SK-N-SH (cell line): ENCODE measurements at regions not wholly inside any gene's neighbourhood (a gene's known extent, or its start where the extent isn't known, plus 50 kb on each side); places are given as distances from the start of the nearest gene placed in this dataset.

ENCODE experiments used
- EP300 ChIP-seq, 2 experiments: IDR thresholded peaks; 2 replicates each; pipeline versions ENCODE4 v1.4.0 to v1.6.1; 2012; ENCODE audit warnings: borderline replicate concordance in 1 of 2, low read depth in 1 of 2, low read length in 1 of 2
- NFIC ChIP-seq: IDR thresholded peaks from 2 replicates; pipeline ENCODE4 v1.4.0; 2012; ENCODE audit warnings: borderline replicate concordance
- RXRA ChIP-seq: IDR thresholded peaks from 2 replicates; pipeline ENCODE4 v1.4.0; 2012; ENCODE audit warnings: low read depth, mild to moderate bottlenecking, borderline replicate concordance
- SIN3A ChIP-seq: IDR thresholded peaks from 2 replicates; pipeline ENCODE4 v1.6.1; 2012; ENCODE audit warnings: low read depth, mild to moderate bottlenecking, low read length, moderate library complexity, borderline replicate concordance
- TAF1 ChIP-seq: IDR thresholded peaks from 2 replicates; pipeline ENCODE4 v1.6.1; 2012; ENCODE audit warnings: low read depth, mild to moderate bottlenecking, low read length, moderate library complexity, borderline replicate concordance
- YY1 ChIP-seq: IDR thresholded peaks from 2 replicates; pipeline ENCODE4 v1.4.0; 2012; ENCODE audit warnings: low read depth, mild to moderate bottlenecking
- TF ChIP-seq, protein P1 (sequence below): fragments of 200-600 bp; sonication (generic); IDR thresholded peaks from 2 replicates; pipeline ENCODE4 v1.6.1; 2017; ENCODE audit warnings: antibody characterized with exemption, mild to moderate bottlenecking, moderate library complexity
- TF ChIP-seq, protein P2 (sequence below): IDR thresholded peaks from 2 replicates; pipeline ENCODE4 v1.6.1; 2012; ENCODE audit warnings: mild to moderate bottlenecking, low read depth, low read length, moderate library complexity
- TF ChIP-seq, protein P3 (sequence below): IDR thresholded peaks from 2 replicates; pipeline ENCODE4 v1.4.0; 2012; ENCODE audit warnings: low read depth
- TF ChIP-seq, protein P4 (sequence below): IDR thresholded peaks from 2 replicates; pipeline ENCODE4 v1.4.0; 2012; ENCODE audit warnings: low read depth, borderline replicate concordance

DNA sequence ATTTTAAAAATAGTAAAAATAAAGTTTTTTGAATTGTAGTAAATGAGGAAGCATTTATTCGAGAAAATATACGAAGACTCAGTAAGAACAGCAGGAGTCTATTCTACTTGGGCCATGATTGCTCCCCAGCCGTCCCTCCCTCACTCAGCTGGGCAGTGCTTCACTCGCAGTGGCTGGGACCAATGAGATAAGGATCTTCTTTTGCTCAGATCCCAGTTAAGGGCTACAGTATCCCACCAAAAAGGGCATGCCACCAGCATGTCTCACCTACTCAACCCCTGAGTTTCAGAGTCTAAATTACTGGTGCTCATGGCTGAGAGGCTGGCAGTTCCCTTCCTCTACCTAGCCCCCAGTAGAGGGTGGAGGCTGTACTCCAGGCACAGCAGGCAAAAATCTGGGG lies 455.7 kb upstream of the PFKP start:
- TF ChIP-seq, protein P1, sequence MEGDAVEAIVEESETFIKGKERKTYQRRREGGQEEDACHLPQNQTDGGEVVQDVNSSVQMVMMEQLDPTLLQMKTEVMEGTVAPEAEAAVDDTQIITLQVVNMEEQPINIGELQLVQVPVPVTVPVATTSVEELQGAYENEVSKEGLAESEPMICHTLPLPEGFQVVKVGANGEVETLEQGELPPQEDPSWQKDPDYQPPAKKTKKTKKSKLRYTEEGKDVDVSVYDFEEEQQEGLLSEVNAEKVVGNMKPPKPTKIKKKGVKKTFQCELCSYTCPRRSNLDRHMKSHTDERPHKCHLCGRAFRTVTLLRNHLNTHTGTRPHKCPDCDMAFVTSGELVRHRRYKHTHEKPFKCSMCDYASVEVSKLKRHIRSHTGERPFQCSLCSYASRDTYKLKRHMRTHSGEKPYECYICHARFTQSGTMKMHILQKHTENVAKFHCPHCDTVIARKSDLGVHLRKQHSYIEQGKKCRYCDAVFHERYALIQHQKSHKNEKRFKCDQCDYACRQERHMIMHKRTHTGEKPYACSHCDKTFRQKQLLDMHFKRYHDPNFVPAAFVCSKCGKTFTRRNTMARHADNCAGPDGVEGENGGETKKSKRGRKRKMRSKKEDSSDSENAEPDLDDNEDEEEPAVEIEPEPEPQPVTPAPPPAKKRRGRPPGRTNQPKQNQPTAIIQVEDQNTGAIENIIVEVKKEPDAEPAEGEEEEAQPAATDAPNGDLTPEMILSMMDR = no peak
- TF ChIP-seq SIN3A = no peak
- no peak for TF ChIP-seq YY1
- TF ChIP-seq, protein P2, sequence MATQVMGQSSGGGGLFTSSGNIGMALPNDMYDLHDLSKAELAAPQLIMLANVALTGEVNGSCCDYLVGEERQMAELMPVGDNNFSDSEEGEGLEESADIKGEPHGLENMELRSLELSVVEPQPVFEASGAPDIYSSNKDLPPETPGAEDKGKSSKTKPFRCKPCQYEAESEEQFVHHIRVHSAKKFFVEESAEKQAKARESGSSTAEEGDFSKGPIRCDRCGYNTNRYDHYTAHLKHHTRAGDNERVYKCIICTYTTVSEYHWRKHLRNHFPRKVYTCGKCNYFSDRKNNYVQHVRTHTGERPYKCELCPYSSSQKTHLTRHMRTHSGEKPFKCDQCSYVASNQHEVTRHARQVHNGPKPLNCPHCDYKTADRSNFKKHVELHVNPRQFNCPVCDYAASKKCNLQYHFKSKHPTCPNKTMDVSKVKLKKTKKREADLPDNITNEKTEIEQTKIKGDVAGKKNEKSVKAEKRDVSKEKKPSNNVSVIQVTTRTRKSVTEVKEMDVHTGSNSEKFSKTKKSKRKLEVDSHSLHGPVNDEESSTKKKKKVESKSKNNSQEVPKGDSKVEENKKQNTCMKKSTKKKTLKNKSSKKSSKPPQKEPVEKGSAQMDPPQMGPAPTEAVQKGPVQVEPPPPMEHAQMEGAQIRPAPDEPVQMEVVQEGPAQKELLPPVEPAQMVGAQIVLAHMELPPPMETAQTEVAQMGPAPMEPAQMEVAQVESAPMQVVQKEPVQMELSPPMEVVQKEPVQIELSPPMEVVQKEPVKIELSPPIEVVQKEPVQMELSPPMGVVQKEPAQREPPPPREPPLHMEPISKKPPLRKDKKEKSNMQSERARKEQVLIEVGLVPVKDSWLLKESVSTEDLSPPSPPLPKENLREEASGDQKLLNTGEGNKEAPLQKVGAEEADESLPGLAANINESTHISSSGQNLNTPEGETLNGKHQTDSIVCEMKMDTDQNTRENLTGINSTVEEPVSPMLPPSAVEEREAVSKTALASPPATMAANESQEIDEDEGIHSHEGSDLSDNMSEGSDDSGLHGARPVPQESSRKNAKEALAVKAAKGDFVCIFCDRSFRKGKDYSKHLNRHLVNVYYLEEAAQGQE = no peak
- no peak for TF ChIP-seq EP300 (IDR thresholded peaks at IDR 0.05; ENCODE audit: borderline replicate concordance in 1 of 2, low read depth in 1 of 2, low read length in 1 of 2)
- TF ChIP-seq TAF1 = no peak
- TF ChIP-seq, protein P3, sequence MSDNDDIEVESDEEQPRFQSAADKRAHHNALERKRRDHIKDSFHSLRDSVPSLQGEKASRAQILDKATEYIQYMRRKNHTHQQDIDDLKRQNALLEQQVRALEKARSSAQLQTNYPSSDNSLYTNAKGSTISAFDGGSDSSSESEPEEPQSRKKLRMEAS = no peak
- TF ChIP-seq NFIC = no peak
- TF ChIP-seq RXRA = no peak
- TF ChIP-seq, protein P4, sequence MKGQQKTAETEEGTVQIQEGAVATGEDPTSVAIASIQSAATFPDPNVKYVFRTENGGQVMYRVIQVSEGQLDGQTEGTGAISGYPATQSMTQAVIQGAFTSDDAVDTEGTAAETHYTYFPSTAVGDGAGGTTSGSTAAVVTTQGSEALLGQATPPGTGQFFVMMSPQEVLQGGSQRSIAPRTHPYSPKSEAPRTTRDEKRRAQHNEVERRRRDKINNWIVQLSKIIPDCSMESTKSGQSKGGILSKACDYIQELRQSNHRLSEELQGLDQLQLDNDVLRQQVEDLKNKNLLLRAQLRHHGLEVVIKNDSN = no peak
